ENCODE measurements at regions not wholly inside any gene's neighbourhood (a gene's known extent, or its start where the extent isn't known, plus 50 kb on each side); places are given as distances from the start of the nearest gene placed in this dataset.

DNA sequence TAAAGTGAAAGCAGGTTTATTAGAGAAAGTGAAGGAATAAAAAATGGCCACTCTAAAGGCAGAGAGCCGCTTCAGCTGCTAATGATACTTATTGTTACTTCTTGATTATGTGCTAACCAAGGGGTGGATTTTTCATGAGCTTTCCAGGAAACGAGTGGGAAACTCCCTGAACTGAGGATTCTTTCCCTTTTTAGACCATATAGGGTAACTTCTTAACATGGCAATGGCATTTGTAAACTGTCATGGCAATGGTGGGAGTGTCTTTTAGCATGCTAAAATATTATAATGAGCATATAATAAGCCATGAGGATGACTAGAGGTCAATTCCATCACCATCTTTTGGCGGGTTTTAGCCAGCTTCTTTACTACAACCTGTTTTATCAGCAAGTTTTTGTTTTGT is 890.0 kb downstream of the UQCRFS1 start:
- H3K4me1 ChIP-seq (ENCODE audit: insufficient read depth, low read length, poor library complexity, severe bottlenecking), result no peaks in the 10 kb centered on the region
- no peak overlapping the region for H3K9ac ChIP-seq (ENCODE audit: low read depth, low read length, poor library complexity, severe bottlenecking)
- TF ChIP-seq EZH2phosphoT487 (IDR thresholded peaks at IDR 0.05; ENCODE audit: borderline replicate concordance), result no peak
- TF ChIP-seq, protein P1, sequence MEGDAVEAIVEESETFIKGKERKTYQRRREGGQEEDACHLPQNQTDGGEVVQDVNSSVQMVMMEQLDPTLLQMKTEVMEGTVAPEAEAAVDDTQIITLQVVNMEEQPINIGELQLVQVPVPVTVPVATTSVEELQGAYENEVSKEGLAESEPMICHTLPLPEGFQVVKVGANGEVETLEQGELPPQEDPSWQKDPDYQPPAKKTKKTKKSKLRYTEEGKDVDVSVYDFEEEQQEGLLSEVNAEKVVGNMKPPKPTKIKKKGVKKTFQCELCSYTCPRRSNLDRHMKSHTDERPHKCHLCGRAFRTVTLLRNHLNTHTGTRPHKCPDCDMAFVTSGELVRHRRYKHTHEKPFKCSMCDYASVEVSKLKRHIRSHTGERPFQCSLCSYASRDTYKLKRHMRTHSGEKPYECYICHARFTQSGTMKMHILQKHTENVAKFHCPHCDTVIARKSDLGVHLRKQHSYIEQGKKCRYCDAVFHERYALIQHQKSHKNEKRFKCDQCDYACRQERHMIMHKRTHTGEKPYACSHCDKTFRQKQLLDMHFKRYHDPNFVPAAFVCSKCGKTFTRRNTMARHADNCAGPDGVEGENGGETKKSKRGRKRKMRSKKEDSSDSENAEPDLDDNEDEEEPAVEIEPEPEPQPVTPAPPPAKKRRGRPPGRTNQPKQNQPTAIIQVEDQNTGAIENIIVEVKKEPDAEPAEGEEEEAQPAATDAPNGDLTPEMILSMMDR (conservative IDR thresholded peaks at IDR 0.05; ENCODE audit: low read length), result no peak
- H3K4me3 ChIP-seq (ENCODE audit: low read length, poor library complexity, severe bottlenecking), result no peak overlapping the region
- no peaks in the 10 kb centered on the region for H3K36me3 ChIP-seq (ENCODE audit: insufficient read depth, low read length)
- no peaks in the 10 kb centered on the region for H4K20me1 ChIP-seq (ENCODE audit: insufficient read depth, low read length, poor library complexity, severe bottlenecking)
- no peak overlapping the region for H3K4me2 ChIP-seq (ENCODE audit: low read depth, low read length, poor library complexity, severe bottlenecking)
- H2AFZ ChIP-seq (ENCODE audit: low read length), result no peak overlapping the region
- H3K9me3 ChIP-seq (ENCODE audit: insufficient read depth, low read depth, low read length), result no peaks in the 10 kb centered on the region
- H3K79me2 ChIP-seq (ENCODE audit: insufficient read depth, low read length), result no peaks in the 10 kb centered on the region
- no peaks in the 10 kb centered on the region for H3K9me2 ChIP-seq (replicated peaks; ENCODE audit: low read depth, low read length)
- H3F3A ChIP-seq (ENCODE audit: low read depth), result no peaks in the 10 kb centered on the region
- no peaks in the 10 kb centered on the region for H3K27me3 ChIP-seq (ENCODE audit: insufficient read depth, low read length, poor library complexity, severe bottlenecking)

DNA sequence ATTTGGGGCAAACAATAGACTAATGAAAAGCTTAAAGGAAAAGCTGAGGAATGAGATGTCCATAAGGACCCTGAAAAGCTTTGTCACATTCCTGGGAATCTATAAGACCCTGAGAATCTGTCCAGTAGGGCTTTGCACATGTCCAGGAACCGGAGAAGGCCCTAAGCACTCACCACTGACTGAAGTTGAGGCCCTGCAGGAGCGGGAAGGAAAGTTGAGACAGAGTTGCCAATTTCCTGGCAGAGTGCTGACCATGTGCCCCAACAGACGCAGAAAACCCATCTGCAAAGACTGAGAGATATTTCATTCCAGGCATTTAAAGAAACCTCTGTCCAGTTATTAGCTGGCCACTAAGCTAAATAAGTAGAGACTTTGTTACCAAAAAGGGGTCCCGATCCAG is 890.5 kb downstream of the UQCRFS1 start:
- H3K79me2 ChIP-seq (ENCODE audit: insufficient read depth, low read length), result no peaks in the 10 kb centered on the region
- no peaks in the 10 kb centered on the region for H3K36me3 ChIP-seq (ENCODE audit: insufficient read depth, low read length)
- no peaks in the 10 kb centered on the region for H3K9me2 ChIP-seq (replicated peaks; ENCODE audit: low read depth, low read length)
- no peak overlapping the region for H3K4me2 ChIP-seq (ENCODE audit: low read depth, low read length, poor library complexity, severe bottlenecking)
- no peaks in the 10 kb centered on the region for H3K9me3 ChIP-seq (ENCODE audit: insufficient read depth, low read depth, low read length)
- no peak overlapping the region for H3K4me3 ChIP-seq (ENCODE audit: low read length, poor library complexity, severe bottlenecking)
- no peaks in the 10 kb centered on the region for H3K4me1 ChIP-seq (ENCODE audit: insufficient read depth, low read length, poor library complexity, severe bottlenecking)
- no peaks in the 10 kb centered on the region for H3K27me3 ChIP-seq (ENCODE audit: insufficient read depth, low read length, poor library complexity, severe bottlenecking)
- H3F3A ChIP-seq (ENCODE audit: low read depth), result no peaks in the 10 kb centered on the region
- no peaks in the 10 kb centered on the region for H4K20me1 ChIP-seq (ENCODE audit: insufficient read depth, low read length, poor library complexity, severe bottlenecking)
- no peak overlapping the region for H3K9ac ChIP-seq (ENCODE audit: low read depth, low read length, poor library complexity, severe bottlenecking)
- H2AFZ ChIP-seq (ENCODE audit: low read length), result no peak overlapping the region
- no peak for TF ChIP-seq EZH2phosphoT487 (IDR thresholded peaks at IDR 0.05; ENCODE audit: borderline replicate concordance)

DNA sequence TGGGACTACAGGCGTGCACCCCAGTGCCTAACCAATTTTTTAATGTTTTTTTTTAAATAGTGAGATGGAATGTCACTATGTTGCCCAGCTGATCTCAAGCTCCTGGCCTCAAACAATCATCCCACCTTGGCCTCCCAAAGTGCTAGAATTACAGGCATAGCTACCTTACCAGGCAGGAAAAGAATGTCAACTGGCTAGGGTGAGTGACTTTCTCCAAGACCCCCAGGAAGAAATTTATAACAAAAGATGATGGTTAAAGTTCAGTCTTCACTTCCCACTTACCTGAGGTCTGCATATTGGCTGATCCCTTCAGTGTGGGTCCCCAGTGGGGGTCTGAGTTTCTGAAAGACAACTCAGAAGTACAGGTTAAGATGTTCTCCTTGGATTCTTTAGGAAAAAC is 893.0 kb downstream of the UQCRFS1 start:
- TF ChIP-seq EZH2phosphoT487 (IDR thresholded peaks at IDR 0.05; ENCODE audit: borderline replicate concordance), result no peak
- TF ChIP-seq, protein P1 (conservative IDR thresholded peaks at IDR 0.05; ENCODE audit: low read length), result no peak
- Histone ChIP-seq H3F3A (ENCODE audit: low read depth) (no peaks in the 10 kb centered on the region), H3K27me3 (ENCODE audit: insufficient read depth, low read length, poor library complexity, severe bottlenecking) (no peaks in the 10 kb centered on the region), H3K36me3 (ENCODE audit: insufficient read depth, low read length) (no peaks in the 10 kb centered on the region), H3K79me2 (ENCODE audit: insufficient read depth, low read length) (no peaks in the 10 kb centered on the region), H3K9ac (ENCODE audit: low read depth, low read length, poor library complexity, severe bottlenecking) (no peak overlapping the region), H4K20me1 (ENCODE audit: insufficient read depth, low read length, poor library complexity, severe bottlenecking) (no peaks in the 10 kb centered on the region), H3K4me3 (ENCODE audit: low read length, poor library complexity, severe bottlenecking) (no peak overlapping the region), H3K4me1 (ENCODE audit: insufficient read depth, low read length, poor library complexity, severe bottlenecking) (no peaks in the 10 kb centered on the region), H3K9me2 (replicated peaks; ENCODE audit: low read depth, low read length) (no peaks in the 10 kb centered on the region), H3K4me2 (ENCODE audit: low read depth, low read length, poor library complexity, severe bottlenecking) (no peak overlapping the region), H2AFZ (ENCODE audit: low read length) (no peak overlapping the region), H3K9me3 (ENCODE audit: insufficient read depth, low read depth, low read length) (no peaks in the 10 kb centered on the region)

DNA sequence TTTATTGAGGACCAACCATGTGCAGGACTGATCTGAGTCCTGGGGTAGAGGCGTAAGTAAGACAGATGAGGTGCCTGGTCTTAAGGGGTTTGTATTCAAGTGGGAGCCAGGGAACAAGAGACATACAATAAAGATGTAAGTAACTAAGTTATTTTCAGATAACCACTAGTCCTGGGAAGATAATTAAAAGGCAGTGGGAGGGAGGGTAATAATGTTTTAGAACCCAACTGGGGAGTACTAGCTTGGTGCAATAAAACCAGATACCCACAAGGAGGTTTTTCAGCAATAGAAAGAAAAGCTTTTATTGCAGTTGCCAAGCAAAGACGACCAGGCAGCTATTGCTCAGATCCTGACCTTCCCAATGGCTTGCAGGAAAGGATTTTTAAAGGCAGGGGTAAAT is 893.7 kb downstream of the UQCRFS1 start:
- no peaks in the 10 kb centered on the region for H4K20me1 ChIP-seq (ENCODE audit: insufficient read depth, low read length, poor library complexity, severe bottlenecking)
- TF ChIP-seq, protein P1 (conservative IDR thresholded peaks at IDR 0.05; ENCODE audit: low read length), result no peak
- no peak for TF ChIP-seq EZH2phosphoT487 (IDR thresholded peaks at IDR 0.05; ENCODE audit: borderline replicate concordance)
- no peaks in the 10 kb centered on the region for H3K9me2 ChIP-seq (replicated peaks; ENCODE audit: low read depth, low read length)
- no peaks in the 10 kb centered on the region for H3F3A ChIP-seq (ENCODE audit: low read depth)
- H2AFZ ChIP-seq (ENCODE audit: low read length), result no peak overlapping the region
- no peaks in the 10 kb centered on the region for H3K9me3 ChIP-seq (ENCODE audit: insufficient read depth, low read depth, low read length)
- H3K4me1 ChIP-seq (ENCODE audit: insufficient read depth, low read length, poor library complexity, severe bottlenecking), result no peaks in the 10 kb centered on the region
- no peaks in the 10 kb centered on the region for H3K27me3 ChIP-seq (ENCODE audit: insufficient read depth, low read length, poor library complexity, severe bottlenecking)
- no peak overlapping the region for H3K4me3 ChIP-seq (ENCODE audit: low read length, poor library complexity, severe bottlenecking)
- H3K9ac ChIP-seq (ENCODE audit: low read depth, low read length, poor library complexity, severe bottlenecking), result no peak overlapping the region
- no peaks in the 10 kb centered on the region for H3K36me3 ChIP-seq (ENCODE audit: insufficient read depth, low read length)
- H3K79me2 ChIP-seq (ENCODE audit: insufficient read depth, low read length), result no peaks in the 10 kb centered on the region
- H3K4me2 ChIP-seq (ENCODE audit: low read depth, low read length, poor library complexity, severe bottlenecking), result no peak overlapping the region

Data from Loucy (cell line).